ENCODE measurements at regions not wholly inside any gene's neighbourhood (a gene's known extent, or its start where the extent isn't known, plus 50 kb on each side); places are given as distances from the start of the nearest gene placed in this dataset.
"Not testable (repeated sequence)": the region's sequence is repeated elsewhere in the genome, so short reads cannot be mapped to it uniquely, and the experiment has no call there.

- intact Hi-C loops (cut with micrococcal nuclease): no loop called here
Measured at GRCh38 chr10:120110196-120110595, 217.7 kb downstream of the SEC23IP start.

DNA sequence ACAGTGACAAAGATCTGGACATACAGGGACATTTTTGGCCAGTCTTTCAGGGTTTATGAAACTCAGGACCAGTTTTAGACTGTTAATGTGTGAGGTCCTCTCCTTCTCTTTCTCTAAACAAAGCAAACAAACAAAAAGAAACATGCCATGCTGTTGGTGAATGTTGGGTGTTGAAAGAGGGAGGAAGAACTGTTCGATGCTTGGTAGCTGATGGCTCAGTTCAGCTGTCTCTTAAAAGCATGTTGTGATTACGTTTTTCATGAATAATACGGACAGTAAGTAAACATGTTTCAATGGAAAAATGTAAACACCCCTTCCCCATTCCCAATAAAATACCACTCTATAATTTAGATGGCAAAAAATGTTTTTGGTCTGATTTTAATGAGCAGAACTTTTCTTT, 219.1 kb downstream of the SEC23IP start:
- intact Hi-C loops (cut with micrococcal nuclease): no loop called here

- intact Hi-C loops (cut with micrococcal nuclease): no loop called here
Measured at GRCh38 chr10:120112809-120113208, 220.3 kb downstream of the SEC23IP start.

GRCh38 chr10:120115959-120116358, 223.4 kb downstream of the SEC23IP start:
- intact Hi-C loops (cut with micrococcal nuclease): no loop called here

- intact Hi-C loops (cut with micrococcal nuclease): no loop called here
Measured at GRCh38 chr10:120121768-120122167, 229.2 kb downstream of the SEC23IP start.

DNA sequence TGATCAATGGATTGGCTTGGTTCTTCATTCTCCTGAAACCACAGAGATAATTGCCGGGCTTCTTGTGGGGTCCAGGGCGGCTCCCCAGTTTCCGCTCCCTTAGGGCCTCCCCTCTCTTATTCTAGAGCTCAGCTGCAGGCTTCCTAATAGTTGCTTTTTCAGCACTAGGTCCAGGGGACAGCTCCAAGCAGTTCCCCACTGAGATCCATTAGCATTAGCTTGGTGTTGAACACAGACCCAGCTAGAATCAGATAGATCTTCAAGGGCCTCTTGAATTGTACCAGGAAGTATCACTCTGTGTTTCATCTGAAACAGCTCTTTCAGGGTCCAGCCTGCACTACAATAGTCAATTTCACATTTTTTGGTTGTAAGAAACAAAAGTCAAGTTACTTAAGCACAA, 238.7 kb downstream of the SEC23IP start:
- intact Hi-C loops (cut with micrococcal nuclease): no loop called here

DNA sequence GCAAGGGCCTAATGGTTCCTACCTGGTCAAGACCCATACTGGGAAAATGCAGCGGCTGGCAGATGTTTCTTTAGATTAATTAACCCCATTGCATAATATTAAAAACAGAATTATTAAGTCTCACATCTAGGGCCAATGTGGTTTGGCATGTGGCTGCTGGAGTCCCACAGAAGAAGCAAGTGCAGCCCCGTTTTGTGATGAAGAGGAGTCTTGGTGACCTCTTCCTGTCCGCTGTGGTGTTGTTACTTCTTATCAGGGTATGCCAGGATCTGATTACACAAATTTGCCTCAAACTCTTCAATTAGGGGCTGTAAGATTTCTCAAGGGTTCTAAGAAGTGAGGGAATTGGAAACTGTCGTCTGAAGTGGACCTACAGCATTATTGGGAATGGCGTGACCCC, 240.3 kb downstream of the SEC23IP start:
- intact Hi-C loops (cut with micrococcal nuclease): no loop called here

GRCh38 chr10:120138689-120139088, 246.2 kb downstream of the SEC23IP start:
- intact Hi-C loops (cut with micrococcal nuclease): no loop called here

DNA sequence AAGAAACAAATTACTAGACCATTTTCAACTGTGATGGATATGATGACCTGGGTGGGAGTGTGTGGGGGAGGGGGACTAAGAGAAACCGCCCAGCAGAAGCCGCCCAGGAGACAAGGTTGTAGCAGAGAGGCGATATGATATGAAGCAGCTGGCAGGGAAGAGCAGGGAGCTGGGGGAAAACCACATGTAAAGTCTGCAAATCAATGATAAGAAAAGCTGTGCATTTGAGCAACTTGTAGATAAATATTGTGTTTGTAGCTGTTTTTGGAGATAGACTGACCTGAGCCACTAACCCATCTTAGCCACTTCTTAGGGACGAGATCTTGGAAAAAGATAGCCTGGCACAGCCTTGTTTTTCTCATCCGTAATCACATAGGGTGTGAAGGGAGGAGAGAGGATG, 252.6 kb downstream of the SEC23IP start:
- intact Hi-C loops (cut with micrococcal nuclease): no loop called here

- intact Hi-C loops (cut with micrococcal nuclease): loop anchor here (1.0 kb wide), 1 partner anchor 46 kb away; no protein-coding TSS in a partner anchor
Measured at GRCh38 chr10:120156614-120157274, 264.2 kb downstream of the SEC23IP start.

DNA sequence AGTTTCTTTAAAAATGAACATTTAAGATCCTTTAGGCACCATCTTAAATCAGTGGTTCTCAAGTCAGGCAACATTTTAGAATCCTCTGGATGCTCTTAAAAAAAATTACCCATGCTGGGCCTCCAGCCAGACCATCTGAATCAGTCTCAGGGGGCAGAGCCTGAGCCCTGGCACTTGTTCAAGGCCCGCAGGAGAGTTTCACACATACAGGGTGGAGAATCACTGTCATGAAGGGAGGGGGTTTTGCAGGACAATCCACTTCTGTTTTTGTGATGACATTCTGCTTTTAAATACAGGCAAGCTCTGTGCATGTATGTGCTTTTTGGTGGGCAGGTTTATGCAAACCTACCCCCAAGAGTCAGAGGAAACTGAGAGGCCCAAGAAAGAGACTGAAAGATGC, 268.6 kb downstream of the SEC23IP start:
- intact Hi-C loops (cut with micrococcal nuclease): no loop called here

GRCh38 chr10:120162471-120162870, 269.9 kb downstream of the SEC23IP start:
- intact Hi-C loops (cut with micrococcal nuclease): no loop called here

DNA sequence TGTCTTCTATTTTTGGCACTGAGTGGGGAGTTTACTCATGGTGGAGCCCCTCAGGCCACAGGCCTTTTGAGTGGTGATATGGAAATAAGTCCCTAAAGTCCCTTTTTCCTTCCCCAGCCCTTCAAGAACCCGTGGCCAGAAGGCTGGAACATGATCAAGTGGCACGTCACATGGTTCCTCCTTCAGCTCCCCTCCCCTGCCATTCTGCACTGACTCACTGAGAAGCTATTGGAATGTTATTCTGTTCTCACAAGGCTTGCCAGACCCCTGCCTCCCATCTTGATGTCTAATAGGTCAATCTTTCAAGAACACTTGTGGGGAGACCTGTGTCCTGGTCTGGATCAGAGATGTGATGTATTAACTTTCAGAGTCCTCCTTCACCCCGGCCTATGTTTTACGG, 279.8 kb downstream of the SEC23IP start:
- intact Hi-C loops (cut with micrococcal nuclease): no loop called here

DNA sequence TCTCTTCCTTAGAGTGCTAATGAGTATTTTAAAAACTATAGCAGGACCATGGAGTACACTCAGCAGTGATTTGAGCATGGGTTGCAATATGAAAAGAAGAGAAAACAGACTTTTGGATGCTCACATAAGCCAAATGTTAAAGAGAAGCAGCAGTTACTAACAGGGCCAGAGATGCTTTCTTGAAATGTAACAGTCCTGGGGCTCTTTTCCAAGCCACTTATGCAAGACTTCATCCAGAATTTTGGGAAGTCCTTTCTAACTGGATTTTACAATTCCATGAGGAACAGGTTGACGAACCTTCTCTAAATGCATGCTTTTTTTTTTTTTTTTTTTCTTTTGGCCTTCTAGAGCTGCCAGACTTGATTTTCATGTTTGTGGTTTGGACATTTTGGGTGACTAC, 282.0 kb downstream of the SEC23IP start:
- intact Hi-C loops (cut with micrococcal nuclease): no loop called here

DNA sequence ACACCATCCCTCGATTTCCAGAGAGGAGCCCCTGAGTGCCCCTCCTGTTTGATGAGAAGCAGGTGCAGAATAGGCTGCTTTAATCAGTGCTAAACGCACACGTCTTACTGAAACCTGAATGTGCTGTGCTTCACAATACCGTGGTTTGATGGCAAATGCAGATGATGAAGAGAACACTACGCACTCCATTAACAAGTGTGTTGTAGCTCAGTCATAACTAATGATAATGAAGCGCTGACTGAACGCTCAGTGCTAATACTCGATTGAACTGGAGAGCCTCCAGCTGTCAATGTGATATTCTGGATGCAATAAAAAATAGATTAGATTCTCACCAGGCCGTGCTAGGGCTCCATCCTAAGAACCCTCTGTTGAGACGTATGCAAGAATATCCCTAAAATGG, 279.7 kb upstream of the PLPP4 start:
- intact Hi-C loops (cut with micrococcal nuclease): no loop called here

DNA sequence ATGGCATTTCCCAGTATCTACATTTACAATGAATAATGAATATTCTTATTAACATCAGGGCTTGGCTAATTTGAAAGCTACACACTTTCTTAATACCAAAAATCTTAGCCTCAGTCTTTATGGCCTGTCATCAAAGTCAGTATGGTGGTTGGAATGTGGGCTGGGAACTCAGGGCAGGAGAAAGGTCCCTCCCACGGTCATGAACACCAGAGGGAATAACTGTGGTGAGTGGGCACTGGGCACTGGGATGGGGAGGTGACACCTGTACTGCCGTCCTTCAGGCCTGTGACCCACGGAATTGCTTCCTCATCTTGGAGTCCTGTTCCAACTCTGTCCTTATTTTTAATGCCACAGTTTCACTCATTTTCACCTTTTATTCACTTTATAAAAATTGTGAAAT, 276.9 kb upstream of the PLPP4 start:
- intact Hi-C loops (cut with micrococcal nuclease): no loop called here

- intact Hi-C loops (cut with micrococcal nuclease): no loop called here
Measured at GRCh38 chr10:120181154-120181553, 275.9 kb upstream of the PLPP4 start.

GRCh38 chr10:120182431-120182830, 274.6 kb upstream of the PLPP4 start:
- intact Hi-C loops (cut with micrococcal nuclease): no loop called here

DNA sequence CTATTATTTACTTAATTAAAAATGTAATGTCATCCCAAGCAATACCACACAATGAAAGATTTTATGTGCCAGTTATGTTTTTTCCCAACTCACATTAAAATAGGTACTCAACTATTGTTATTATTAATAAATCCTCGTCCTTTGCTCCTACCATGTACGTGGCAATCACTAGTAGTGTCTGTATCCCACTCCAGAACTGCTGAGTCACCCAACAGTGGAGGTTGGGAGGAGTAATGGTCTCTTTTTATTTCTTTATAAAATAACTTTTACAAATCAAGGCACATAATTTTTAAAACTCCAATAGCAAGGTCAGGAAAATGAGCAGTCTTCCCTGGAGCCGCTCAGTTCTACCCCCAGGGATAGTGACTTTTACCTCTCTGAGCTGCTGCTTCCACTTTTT, 273.5 kb upstream of the PLPP4 start:
- intact Hi-C loops (cut with micrococcal nuclease): no loop called here

DNA sequence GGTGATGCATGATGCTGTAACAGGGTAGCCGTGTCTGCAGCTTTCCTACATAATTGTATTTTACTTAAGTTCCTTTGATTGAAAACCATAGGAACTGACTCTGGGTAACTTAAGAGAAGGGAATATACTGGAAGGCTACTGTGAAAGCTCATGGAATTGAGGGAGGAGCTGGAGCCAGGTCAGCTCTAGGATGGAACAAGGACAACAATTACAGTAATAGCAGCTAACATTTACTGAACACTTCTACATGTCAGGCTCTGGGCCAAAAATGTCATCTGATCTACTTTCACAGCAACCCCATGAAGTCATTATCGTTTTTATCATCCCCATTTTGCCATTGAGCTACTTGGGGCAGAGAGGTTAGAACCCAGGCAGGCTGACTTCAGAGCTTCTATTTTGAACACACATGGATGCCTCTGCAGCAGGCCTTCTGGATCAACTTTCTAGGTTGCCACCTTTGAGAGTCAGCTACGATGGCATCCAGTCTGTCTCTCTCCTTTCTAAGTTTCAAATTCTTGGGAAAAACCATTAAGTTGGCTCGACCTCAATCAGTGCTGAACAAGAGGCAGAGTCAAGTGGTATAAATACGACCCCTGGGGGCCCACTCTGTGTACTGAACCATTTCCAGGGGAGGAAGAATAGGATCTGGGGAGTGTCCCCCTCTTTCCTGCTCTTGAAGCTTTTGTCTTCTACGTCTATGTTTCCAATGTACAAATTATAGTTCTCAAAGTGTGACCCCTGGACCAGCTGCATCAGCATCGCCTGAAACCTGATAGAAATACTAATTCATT, 272.3 kb upstream of the PLPP4 start:
- intact Hi-C loops (cut with micrococcal nuclease): no loop called here

GRCh38 chr10:120186506-120186905, 270.5 kb upstream of the PLPP4 start:
- intact Hi-C loops (cut with micrococcal nuclease): no loop called here

GRCh38 chr10:120187168-120187567, 269.9 kb upstream of the PLPP4 start:
- intact Hi-C loops (cut with micrococcal nuclease): not testable (repeated sequence)

GRCh38 chr10:120188950-120189349, 268.1 kb upstream of the PLPP4 start:
- intact Hi-C loops (cut with micrococcal nuclease): no loop called here
